ENCODE measurements at regions not wholly inside any gene's neighbourhood (a gene's known extent, or its start where the extent isn't known, plus 50 kb on each side); places are given as distances from the start of the nearest gene placed in this dataset.

DNA sequence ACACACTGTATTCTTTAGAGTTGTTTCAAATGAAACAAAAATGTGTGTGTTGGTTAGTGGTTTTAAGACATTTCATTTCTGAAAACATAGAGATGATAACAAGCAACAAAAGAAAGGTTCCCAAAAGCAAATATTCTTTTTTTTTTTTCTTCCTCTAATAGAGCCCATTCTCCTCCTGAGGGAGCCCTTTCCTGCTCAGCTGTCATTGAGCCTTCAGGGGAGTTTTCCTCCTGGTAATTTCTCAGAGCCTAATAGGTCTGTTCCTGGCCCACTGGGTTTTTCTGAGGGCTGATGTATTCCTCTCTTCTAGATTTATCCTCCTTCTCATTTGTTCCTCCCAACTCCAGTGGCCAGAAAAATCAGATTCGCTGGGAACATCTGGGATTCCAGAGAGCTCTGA is 654.5 kb downstream of the NOVA1 start:
- Histone ChIP-seq H2AFZ (replicated peaks; ENCODE audit: low read length, poor library complexity) (no peak overlapping the region), H2AK9ac (replicated peaks; ENCODE audit: low read depth, low read length, poor library complexity) (no peak overlapping the region), H2BK15ac (ENCODE audit: low read depth, low read length) (no peak overlapping the region), H2AK5ac (ENCODE audit: low read depth, low read length) (no peak overlapping the region), H3K56ac (ENCODE audit: extremely low read depth, insufficient read depth, low read length) (no peak overlapping the region), H3K36me3 (ENCODE audit: control insufficient read depth, insufficient read depth, low read length) (no peaks in the 10 kb centered on the region), H3K18ac (ENCODE audit: low read depth, low read length) (no peak overlapping the region), H3K9me1 (ENCODE audit: insufficient read depth, low read length) (no peaks in the 10 kb centered on the region), H4K5ac (ENCODE audit: low read depth, low read length) (no peak overlapping the region), H3K4me1 (ENCODE audit: control insufficient read depth, insufficient read depth, low read length) (no peaks in the 10 kb centered on the region), H4K8ac (ENCODE audit: low read depth in 2 of 2, low read length in 2 of 2) (no peak overlapping the region), H2BK5ac (ENCODE audit: low read depth, low read length, poor library complexity, severe bottlenecking) (no peak overlapping the region), H3K14ac (replicated peaks; ENCODE audit: low read depth, low read length) (no peak overlapping the region), H3K79me1 (ENCODE audit: low read depth in 1 of 2, low read length in 2 of 2) (no peaks in the 10 kb centered on the region), H2BK20ac (ENCODE audit: low read depth, low read length) (no peak overlapping the region), H3K9ac (ENCODE audit: low read depth, low read length) (no peak overlapping the region), H3K4me2 (ENCODE audit: low read depth, low read length) (no peak overlapping the region), H3K27ac (ENCODE audit: insufficient read depth, low read length) (no peak overlapping the region), H4K20me1 (ENCODE audit: insufficient read depth, low read length) (no peaks in the 10 kb centered on the region), H3K9me3 (ENCODE audit: control insufficient read depth, insufficient read depth, low read length) (peaks cover 5% of the 10 kb centered on the region; the same call in 1 of the 2 replicates), H3K4ac (ENCODE audit: low read depth, low read length) (no peak overlapping the region), H2BK120ac (ENCODE audit: low read depth, low read length) (no peak overlapping the region), H4K91ac (ENCODE audit: insufficient read depth, low read depth, low read length) (no peak overlapping the region), H3K4me3 (ENCODE audit: insufficient read depth, low read depth, low read length) (no peak overlapping the region), H3K23ac (ENCODE audit: low read depth, low read length) (no peak overlapping the region), H3K27me3 (ENCODE audit: control insufficient read depth, insufficient read depth, low read length) (no peaks in the 10 kb centered on the region)
- TF ChIP-seq RFX5 (IDR thresholded peaks at IDR 0.05; ENCODE audit: low read depth, low read length) (no peak), BHLHE40 (IDR thresholded peaks at IDR 0.05; ENCODE audit: low read depth, low read length) (no peak), MXI1 (IDR thresholded peaks at IDR 0.05; ENCODE audit: borderline replicate concordance, low read depth, low read length) (no peak), RCOR1 (IDR thresholded peaks at IDR 0.05; ENCODE audit: insufficient replicate concordance, low read length) (no peak), NFE2L2 (IDR thresholded peaks at IDR 0.05; ENCODE audit: low read depth, low read length) (no peak), CHD1 (IDR thresholded peaks at IDR 0.05; ENCODE audit: low read depth, low read length) (no peak), MAZ (IDR thresholded peaks at IDR 0.05; ENCODE audit: borderline replicate concordance, low read depth, low read length) (no peak), CEBPB (IDR thresholded peaks at IDR 0.05; ENCODE audit: low read depth, low read length) (no peak), MAFK (IDR thresholded peaks at IDR 0.05; ENCODE audit: low read depth, low read length) (no peak), FOS (IDR thresholded peaks at IDR 0.05; ENCODE audit: low read depth, low read length) (no peak), ELK1 (IDR thresholded peaks at IDR 0.05; ENCODE audit: borderline replicate concordance, low read depth, low read length) (no peak)
- POLR2A ChIA-PET (ENCODE audit: unreplicated experiment) = interaction anchor here (0.6 kb wide), 1 partner anchor 43 kb away, joined by 3 read pairs; no protein-coding TSS in a partner anchor
- BruUV-seq (replicated peaks) = no TSS peak
- intact Hi-C loops (cut with micrococcal nuclease) (no loop called here), in situ Hi-C loops (cut with MboI; ENCODE audit: low sequenced_read_pairs) (no loop called here), dilution Hi-C loops (cut with HindIII; ENCODE audit: low sequenced_read_pairs, unreplicated experiment) (no loop called here)
- DNase-seq (no peak), ATAC-seq (ENCODE audit: low read depth) (no peak)
- CTCF ChIA-PET = no interaction called here
- WGBS, 2 experiments (ENCODE audit: extremely low coverage in 2 of 2, insufficient read length in 1 of 2) = no CpG with 5 or more reads among the region's 1 CpG
